ENCODE measurements at regions not wholly inside any gene's neighbourhood (a gene's known extent, or its start where the extent isn't known, plus 50 kb on each side); places are given as distances from the start of the nearest gene placed in this dataset.

DNA sequence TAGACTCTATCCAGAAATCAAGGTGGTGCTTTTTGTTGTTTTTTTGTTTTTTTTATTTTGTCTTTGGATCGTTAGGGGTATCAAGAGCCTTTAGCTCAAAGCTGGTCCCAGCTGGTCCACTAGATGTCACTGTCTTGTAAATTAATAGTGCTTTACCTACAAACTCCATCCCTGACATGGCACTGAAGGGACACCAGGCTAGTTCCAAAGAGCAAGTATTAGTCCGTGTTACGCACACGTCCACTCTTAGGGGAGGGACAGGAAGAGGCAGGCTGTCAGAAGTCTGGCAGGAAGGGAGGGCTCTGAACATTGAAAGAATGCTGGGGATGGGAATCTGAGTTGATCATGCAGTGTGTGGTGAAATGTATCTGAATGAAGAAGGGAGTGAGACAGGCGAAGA, 85.9 kb upstream of the CCBE1 start:
- intact Hi-C loops (cut with micrococcal nuclease; ENCODE audit: unreplicated experiment): loop anchor here (1.0 to 10.0 kb wide), 5 partner anchors 40 to 764 kb away; no protein-coding TSS in a partner anchor
- H2AFZ ChIP-seq (ENCODE audit: control insufficient read depth, low read depth, low read length): peak overlapping the region; percentile 64
- TF ChIP-seq KDM1A (IDR thresholded peaks at IDR 0.05; ENCODE audit: borderline replicate concordance): no peak
- TF ChIP-seq YY1 (IDR thresholded peaks at IDR 0.05; ENCODE audit: low read depth, low read length): 0 out of 2 replicates have a peak, but pooled peaks have one; percentile 13
- peak; percentile 71 for TF ChIP-seq SMC3 (IDR thresholded peaks at IDR 0.05; ENCODE audit: borderline replicate concordance, low read length)
- TF ChIP-seq, protein P1, sequence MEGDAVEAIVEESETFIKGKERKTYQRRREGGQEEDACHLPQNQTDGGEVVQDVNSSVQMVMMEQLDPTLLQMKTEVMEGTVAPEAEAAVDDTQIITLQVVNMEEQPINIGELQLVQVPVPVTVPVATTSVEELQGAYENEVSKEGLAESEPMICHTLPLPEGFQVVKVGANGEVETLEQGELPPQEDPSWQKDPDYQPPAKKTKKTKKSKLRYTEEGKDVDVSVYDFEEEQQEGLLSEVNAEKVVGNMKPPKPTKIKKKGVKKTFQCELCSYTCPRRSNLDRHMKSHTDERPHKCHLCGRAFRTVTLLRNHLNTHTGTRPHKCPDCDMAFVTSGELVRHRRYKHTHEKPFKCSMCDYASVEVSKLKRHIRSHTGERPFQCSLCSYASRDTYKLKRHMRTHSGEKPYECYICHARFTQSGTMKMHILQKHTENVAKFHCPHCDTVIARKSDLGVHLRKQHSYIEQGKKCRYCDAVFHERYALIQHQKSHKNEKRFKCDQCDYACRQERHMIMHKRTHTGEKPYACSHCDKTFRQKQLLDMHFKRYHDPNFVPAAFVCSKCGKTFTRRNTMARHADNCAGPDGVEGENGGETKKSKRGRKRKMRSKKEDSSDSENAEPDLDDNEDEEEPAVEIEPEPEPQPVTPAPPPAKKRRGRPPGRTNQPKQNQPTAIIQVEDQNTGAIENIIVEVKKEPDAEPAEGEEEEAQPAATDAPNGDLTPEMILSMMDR (IDR thresholded peaks at IDR 0.05 in 2 of 3, conservative IDR thresholded peaks at IDR 0.05 in 1 of 3; ENCODE audit: control insufficient read depth in 2 of 3, extremely low read depth in 1 of 3, insufficient read depth in 1 of 3, low read depth in 3 of 3, low read length in 3 of 3): peak; percentile 63 to 71 (median 71); a peak in 5 of 6 replicates
- peak; percentile 81 for TF ChIP-seq RAD21 (IDR thresholded peaks at IDR 0.05; ENCODE audit: insufficient read depth, low read depth, low read length)
- no peak overlapping the region for H3K4me3 ChIP-seq
- WGBS (ENCODE audit: insufficient coverage, insufficient replicate concordance, low lambda C conversion rate, missing lambda C conversion rate): 16% methylated on average over 5 of the region's 5 CpGs
- peak; percentile 98 for ATAC-seq
- peak; percentile 97 for FAIRE-seq
- in situ Hi-C loops (cut with MboI): no loop called here
- RAD21 ChIA-PET (ENCODE audit: unreplicated experiment): interaction anchor here (0.9 to 4.5 kb wide), 7 partner anchors 40 to 448 kb away, joined by 3 to 89 read pairs (median 5); no protein-coding TSS in a partner anchor
- no peaks in the 10 kb centered on the region for H3K9me3 ChIP-seq (replicated peaks; ENCODE audit: control insufficient read depth, insufficient read depth, low read length)
- CTCF ChIA-PET: interaction anchor here (0.6 to 7.2 kb wide), 21 partner anchors 8 to 1994 kb away, joined by 3 to 135 read pairs (median 4); partner anchors contain the start of gene CCBE1
- no peaks in the 10 kb centered on the region for H4K20me1 ChIP-seq (ENCODE audit: control insufficient read depth, insufficient read depth)
- SMC1A ChIA-PET (ENCODE audit: uncharacterized antibody, unreplicated experiment): interaction anchor here (0.6 to 6.7 kb wide), 10 partner anchors 14 to 777 kb away, joined by 3 to 83 read pairs (median 4); no protein-coding TSS in a partner anchor
- peak overlapping the region; percentile 44; the same call in 1 of the 2 replicates for H3K4me2 ChIP-seq (ENCODE audit: control insufficient read depth, insufficient read depth)
- DNase-seq (ENCODE audit: low read depth, low spot score): peak; percentile 9
- H3K27me3 ChIP-seq (replicated peaks in 1 of 2; ENCODE audit: control insufficient read depth in 2 of 2, insufficient read depth in 2 of 2, low read length in 1 of 2): no peaks in the 10 kb centered on the region
- H3K79me2 ChIP-seq (ENCODE audit: control insufficient read depth, insufficient read depth, low read length): no peaks in the 10 kb centered on the region
- no TSS peak for BruUV-seq (replicated peaks)
- H3K4me1 ChIP-seq (ENCODE audit: control insufficient read depth, insufficient read depth, low read length): no peaks in the 10 kb centered on the region
- H3K36me3 ChIP-seq (ENCODE audit: control insufficient read depth in 2 of 2, insufficient read depth in 2 of 2, low read length in 1 of 2): no peaks in the 10 kb centered on the region
- H3K9ac ChIP-seq (ENCODE audit: control insufficient read depth, insufficient read depth, low read length): no peak overlapping the region
- POLR2A ChIA-PET: no interaction called here
- no peak overlapping the region for H3K27ac ChIP-seq (ENCODE audit: control insufficient read depth, insufficient read depth)

All from GM12878 (cell line).